ENCODE measurements at regions not wholly inside any gene's neighbourhood (a gene's known extent, or its start where the extent isn't known, plus 50 kb on each side); places are given as distances from the start of the nearest gene placed in this dataset.
"Not testable (repeated sequence)": the region's sequence is repeated elsewhere in the genome, so short reads cannot be mapped to it uniquely, and the experiment has no call there.

DNA sequence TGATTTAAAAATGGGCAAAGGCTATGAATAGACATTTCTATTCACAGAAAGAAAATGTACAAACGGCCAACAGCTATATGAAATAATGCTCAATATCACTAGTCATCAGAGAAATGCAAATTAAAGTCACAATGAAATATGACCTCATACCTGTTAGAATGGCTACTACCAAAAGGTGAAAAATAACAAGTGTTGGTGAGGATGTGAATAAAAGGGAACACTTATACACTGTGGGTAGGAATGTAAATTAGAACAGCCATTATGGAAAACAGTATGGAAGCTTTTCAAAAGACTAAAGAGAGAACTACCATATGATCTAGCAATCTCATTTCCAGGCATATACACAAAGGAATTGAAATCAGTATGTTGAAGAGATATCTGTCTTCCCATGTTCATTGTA, 118.9 kb upstream of the SPOPL start:
- Histone ChIP-seq H3K4me3 (replicated peaks; ENCODE audit: insufficient read depth, low read length) (no peak overlapping the region), H3K27me3 (ENCODE audit: insufficient read depth, poor library complexity, severe bottlenecking) (peaks cover 2% of the 10 kb centered on the region), H3K27ac (replicated peaks) (no peak overlapping the region)
- no peak for TF ChIP-seq CTCF (IDR thresholded peaks at IDR 0.05; ENCODE audit: insufficient read depth, low read length)
- TF ChIP-seq, protein P1, sequence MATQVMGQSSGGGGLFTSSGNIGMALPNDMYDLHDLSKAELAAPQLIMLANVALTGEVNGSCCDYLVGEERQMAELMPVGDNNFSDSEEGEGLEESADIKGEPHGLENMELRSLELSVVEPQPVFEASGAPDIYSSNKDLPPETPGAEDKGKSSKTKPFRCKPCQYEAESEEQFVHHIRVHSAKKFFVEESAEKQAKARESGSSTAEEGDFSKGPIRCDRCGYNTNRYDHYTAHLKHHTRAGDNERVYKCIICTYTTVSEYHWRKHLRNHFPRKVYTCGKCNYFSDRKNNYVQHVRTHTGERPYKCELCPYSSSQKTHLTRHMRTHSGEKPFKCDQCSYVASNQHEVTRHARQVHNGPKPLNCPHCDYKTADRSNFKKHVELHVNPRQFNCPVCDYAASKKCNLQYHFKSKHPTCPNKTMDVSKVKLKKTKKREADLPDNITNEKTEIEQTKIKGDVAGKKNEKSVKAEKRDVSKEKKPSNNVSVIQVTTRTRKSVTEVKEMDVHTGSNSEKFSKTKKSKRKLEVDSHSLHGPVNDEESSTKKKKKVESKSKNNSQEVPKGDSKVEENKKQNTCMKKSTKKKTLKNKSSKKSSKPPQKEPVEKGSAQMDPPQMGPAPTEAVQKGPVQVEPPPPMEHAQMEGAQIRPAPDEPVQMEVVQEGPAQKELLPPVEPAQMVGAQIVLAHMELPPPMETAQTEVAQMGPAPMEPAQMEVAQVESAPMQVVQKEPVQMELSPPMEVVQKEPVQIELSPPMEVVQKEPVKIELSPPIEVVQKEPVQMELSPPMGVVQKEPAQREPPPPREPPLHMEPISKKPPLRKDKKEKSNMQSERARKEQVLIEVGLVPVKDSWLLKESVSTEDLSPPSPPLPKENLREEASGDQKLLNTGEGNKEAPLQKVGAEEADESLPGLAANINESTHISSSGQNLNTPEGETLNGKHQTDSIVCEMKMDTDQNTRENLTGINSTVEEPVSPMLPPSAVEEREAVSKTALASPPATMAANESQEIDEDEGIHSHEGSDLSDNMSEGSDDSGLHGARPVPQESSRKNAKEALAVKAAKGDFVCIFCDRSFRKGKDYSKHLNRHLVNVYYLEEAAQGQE (IDR thresholded peaks at IDR 0.05; ENCODE audit: insufficient replicate concordance, low read depth) = no peak
- DNase-seq (ENCODE audit: low read depth in 1 of 2, low spot score in 1 of 2) = no peak

GRCh38 chr2:138386191-138386590, 115.4 kb upstream of the SPOPL start:
- DNase-seq (ENCODE audit: low read depth in 1 of 2, low spot score in 1 of 2); H3K27ac ChIP-seq (replicated peaks); H3K4me3 ChIP-seq (replicated peaks; ENCODE audit: insufficient read depth, low read length); H3K27me3 ChIP-seq (ENCODE audit: insufficient read depth, poor library complexity, severe bottlenecking): not testable (repeated sequence)

DNA sequence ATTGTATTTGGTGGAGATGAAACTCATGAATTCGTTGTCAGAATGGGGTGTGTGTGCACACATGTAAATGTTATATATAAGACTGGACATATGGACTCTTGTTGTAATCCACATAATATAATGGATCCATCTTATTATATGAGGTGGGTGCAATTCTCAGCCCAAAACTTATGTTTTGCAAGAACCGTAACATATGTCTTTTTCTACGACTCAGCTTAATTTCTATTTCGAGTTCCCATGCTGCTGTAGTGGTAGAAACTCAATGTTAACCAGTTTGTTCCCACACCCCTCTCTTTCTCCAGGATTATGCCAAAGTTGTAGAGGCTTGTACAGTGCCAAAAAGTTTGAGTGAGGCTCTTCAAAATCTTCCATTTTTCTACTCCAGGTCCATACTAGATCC, 112.5 kb upstream of the SPOPL start:
- TF ChIP-seq, protein P1 (IDR thresholded peaks at IDR 0.05; ENCODE audit: insufficient replicate concordance, low read depth) = no peak
- TF ChIP-seq SPI1 (IDR thresholded peaks at IDR 0.05; ENCODE audit: borderline replicate concordance, low read depth) = no peak
- no peak for TF ChIP-seq CTCF (IDR thresholded peaks at IDR 0.05; ENCODE audit: insufficient read depth, low read length)
- TF ChIP-seq POLR2AphosphoS5 (IDR thresholded peaks at IDR 0.05; ENCODE audit: low read depth) = no peak
- no peak for TF ChIP-seq GABPA (IDR thresholded peaks at IDR 0.05; ENCODE audit: low read depth)
- Histone ChIP-seq H3K4me3 (replicated peaks; ENCODE audit: insufficient read depth, low read length) (no peak overlapping the region), H3K27me3 (ENCODE audit: insufficient read depth, poor library complexity, severe bottlenecking) (no peaks in the 10 kb centered on the region), H3K27ac (replicated peaks) (no peak overlapping the region)
- DNase-seq (ENCODE audit: low read depth in 1 of 2, low spot score in 1 of 2) = no peak

- H3K27ac ChIP-seq (replicated peaks) = no peak overlapping the region
- TF ChIP-seq POLR2AphosphoS5 (IDR thresholded peaks at IDR 0.05; ENCODE audit: low read depth) (no peak), SPI1 (IDR thresholded peaks at IDR 0.05; ENCODE audit: borderline replicate concordance, low read depth) (no peak), CTCF (IDR thresholded peaks at IDR 0.05; ENCODE audit: insufficient read depth, low read length) (no peak), GABPA (IDR thresholded peaks at IDR 0.05; ENCODE audit: low read depth) (no peak)
- TF ChIP-seq, protein P1 (IDR thresholded peaks at IDR 0.05; ENCODE audit: insufficient replicate concordance, low read depth) = no peak
- H3K27me3 ChIP-seq (ENCODE audit: insufficient read depth, poor library complexity, severe bottlenecking) = no peaks in the 10 kb centered on the region
- H3K4me3 ChIP-seq (replicated peaks; ENCODE audit: insufficient read depth, low read length) = no peak overlapping the region
- no peak for DNase-seq (ENCODE audit: low read depth in 1 of 2, low spot score in 1 of 2)
Measured at GRCh38 chr2:138390316-138390945, 111.1 kb upstream of the SPOPL start.

Measured in HL-60 (cell line).